Trophoblast cell (in vitro differentiated cells and primary cell): ENCODE measurements at regions not wholly inside any gene's neighbourhood (a gene's known extent, or its start where the extent isn't known, plus 50 kb on each side); places are given as distances from the start of the nearest gene placed in this dataset.

Experiments used
- DNase-seq, 2 donors: peaks; one replicate each; pipeline ENCODE4 v3.0.0-alpha.2; 2016
- H2AFZ ChIP-seq: 2 replicates; pipeline ENCODE4 v1.6.1; 2013; ENCODE audit warnings: low read length, moderate library complexity, mild to moderate bottlenecking; ENCODE audit not compliant: insufficient read depth, poor library complexity
- H2AK5ac ChIP-seq: 2 replicates; pipeline ENCODE4 v1.6.1; 2013; ENCODE audit warnings: mild to moderate bottlenecking, low read length
- H2BK120ac ChIP-seq: 2 replicates; pipeline ENCODE4 v1.6.1; 2013; ENCODE audit warnings: low read length, mild to moderate bottlenecking, moderate library complexity; ENCODE audit not compliant: insufficient read depth, poor library complexity
- H2BK12ac ChIP-seq: 2 replicates; pipeline ENCODE4 v1.6.1; 2013; ENCODE audit warnings: mild to moderate bottlenecking, low read length, moderate library complexity
- H2BK5ac ChIP-seq: 2 replicates; pipeline ENCODE4 v1.6.1; 2013; ENCODE audit warnings: low read length, low read depth, moderate library complexity, mild to moderate bottlenecking; ENCODE audit not compliant: poor library complexity
- H3K14ac ChIP-seq: 2 replicates; pipeline ENCODE4 v1.6.1; 2013; ENCODE audit warnings: mild to moderate bottlenecking, low read length
- H3K18ac ChIP-seq: 2 replicates; pipeline ENCODE4 v1.6.1; 2013; ENCODE audit warnings: mild to moderate bottlenecking, low read length
- H3K23ac ChIP-seq: 2 replicates; pipeline ENCODE4 v1.6.1; 2013; ENCODE audit warnings: low read length
- H3K27ac ChIP-seq: 2 replicates; pipeline ENCODE4 v1.5.1; 2013; ENCODE audit warnings: low read depth, mild to moderate bottlenecking, inconsistent platforms, low read length, moderate library complexity
- H3K27me3 ChIP-seq: 2 replicates; pipeline ENCODE4 v1.6.1; 2013; ENCODE audit warnings: inconsistent platforms, mild to moderate bottlenecking, low read length, moderate library complexity; ENCODE audit not compliant: insufficient read depth
- H3K36me3 ChIP-seq, 2 experiments: 1 replicate in 1 of 2; 2 replicates in 1 of 2; pipeline ENCODE4 v1.6.1; 2013; ENCODE audit warnings: low read length in 2 of 2, mild to moderate bottlenecking in 2 of 2, moderate library complexity in 1 of 2; ENCODE audit not compliant: insufficient read depth in 2 of 2, control insufficient read depth in 1 of 2
- H3K4ac ChIP-seq: 2 replicates; pipeline ENCODE4 v1.6.1; 2013; ENCODE audit warnings: low read depth, mild to moderate bottlenecking, low read length, moderate library complexity
- H3K4me1 ChIP-seq, 2 experiments: 1 replicate in 1 of 2; 2 replicates in 1 of 2; pipeline ENCODE4 v1.6.1; 2013; ENCODE audit warnings: low read length in 2 of 2, mild to moderate bottlenecking in 2 of 2, moderate library complexity in 1 of 2; ENCODE audit not compliant: insufficient read depth in 2 of 2, control insufficient read depth in 1 of 2
- H3K4me2 ChIP-seq: 2 replicates; pipeline ENCODE4 v1.6.1; 2013; ENCODE audit warnings: inconsistent platforms, mild to moderate bottlenecking, low read length, moderate library complexity
- H3K4me3 ChIP-seq: 2 replicates; pipeline ENCODE4 v1.5.1; 2013; ENCODE audit warnings: mild to moderate bottlenecking, low read depth, low read length, inconsistent platforms
- H3K79me1 ChIP-seq: one replicate; pipeline ENCODE4 v1.6.1; 2013; ENCODE audit warnings: low read length
- H3K79me2 ChIP-seq: 2 replicates; pipeline ENCODE4 v1.6.1; 2013; ENCODE audit warnings: low read length, mild to moderate bottlenecking; ENCODE audit not compliant: control insufficient read depth, insufficient read depth, poor library complexity
- H3K9ac ChIP-seq: 2 replicates; pipeline ENCODE4 v1.6.1; 2013; ENCODE audit warnings: mild to moderate bottlenecking, low read length
- H3K9me3 ChIP-seq: 2 replicates; pipeline ENCODE4 v1.6.1; 2013; ENCODE audit warnings: low read depth, mild to moderate bottlenecking, control low read depth, inconsistent platforms, low read length; ENCODE audit not compliant: insufficient read depth
- H4K12ac ChIP-seq: 2 replicates; pipeline ENCODE4 v1.6.1; 2013; ENCODE audit warnings: low read depth, mild to moderate bottlenecking, low read length, moderate library complexity
- H4K8ac ChIP-seq: 2 replicates; pipeline ENCODE4 v1.6.1; 2013; ENCODE audit warnings: low read depth, mild to moderate bottlenecking, low read length, moderate library complexity
- H4K91ac ChIP-seq: one replicate; pipeline ENCODE4 v1.6.1; 2013; ENCODE audit warnings: low read depth, mild to moderate bottlenecking, low read length, moderate library complexity
- WGBS: extraction: QIAGEN DNeasy Blood & Tissue Kit; methylation state at CpG from one replicate; pipeline ENCODE4 v1.1.7; 2013; ENCODE audit warnings: missing lambda C conversion rate; ENCODE audit not compliant: insufficient read length, insufficient coverage; ENCODE audit errors: extremely low coverage; 5-methylcytosine and 5-hydroxymethylcytosine counted together

DNA sequence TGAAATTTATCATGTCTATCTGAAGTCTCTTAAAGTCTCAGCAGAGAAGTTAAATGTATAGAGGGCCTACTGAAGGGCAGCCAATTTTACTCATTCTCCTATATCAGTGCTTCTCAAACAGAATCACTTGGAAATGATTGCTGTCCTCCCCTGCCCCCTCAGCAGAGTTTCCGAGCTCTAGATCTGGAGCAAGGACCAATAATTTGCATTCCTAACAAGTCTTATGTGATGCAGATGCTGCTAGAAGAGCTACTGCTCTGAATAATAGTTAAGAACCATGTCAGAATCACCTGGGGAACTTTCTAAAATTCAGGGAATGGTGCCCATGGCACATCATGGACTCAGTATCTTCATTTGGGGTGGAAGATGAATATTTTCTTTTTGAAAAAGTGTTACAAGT is 105.6 kb upstream of the EPHA4 start:
- no CpG with 5 or more reads among the region's 1 CpG for WGBS
- H2BK120ac ChIP-seq, result no peak overlapping the region

DNA sequence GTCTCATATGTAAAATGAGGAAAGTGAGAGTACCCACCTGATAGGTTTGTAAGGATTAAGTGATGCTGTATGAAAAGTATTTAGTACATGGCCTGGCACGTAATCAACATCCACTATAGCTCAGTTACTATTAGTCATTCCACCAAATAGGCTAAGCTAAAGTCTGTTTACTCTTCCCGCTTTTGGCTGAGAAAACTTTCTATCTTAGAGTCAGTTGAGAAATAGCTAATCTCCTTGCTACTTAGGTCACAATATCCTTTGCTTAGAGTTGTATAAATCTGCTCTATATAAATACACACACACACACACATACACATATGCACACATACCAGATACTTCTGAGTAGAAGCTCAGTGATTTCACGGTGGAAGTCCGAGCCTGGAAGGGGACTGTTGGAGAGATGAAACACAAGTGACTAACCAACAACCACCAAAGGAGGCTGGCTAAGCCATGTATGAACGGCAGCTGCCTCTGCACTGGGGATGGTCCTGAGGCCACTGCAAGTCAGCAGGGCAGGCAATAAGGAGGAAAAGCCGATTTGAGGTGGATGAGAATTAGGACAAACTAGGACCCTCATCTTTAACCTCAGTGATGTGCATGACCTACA is 104.6 kb upstream of the EPHA4 start:
- WGBS, result no CpG with 5 or more reads among the region's 6 CpGs

More for the DNA sequence above, 105.6 kb upstream of the EPHA4 start:
- Histone ChIP-seq H3K9ac (no peak overlapping the region), H3K9me3 (no peaks in the 10 kb centered on the region), H4K8ac (no peak overlapping the region), H3K14ac (no peak overlapping the region), H2BK5ac (no peak overlapping the region), H4K12ac (no peak overlapping the region), H3K4ac (no peak overlapping the region), H3K36me3 (no peaks in the 10 kb centered on the region), H2BK12ac (no peak overlapping the region), H2AFZ (no peak overlapping the region), H3K79me2 (no peaks in the 10 kb centered on the region), H3K4me2 (no peak overlapping the region), H4K91ac (no peak overlapping the region), H3K27ac (no peak overlapping the region), H3K18ac (no peak overlapping the region), H3K23ac (no peak overlapping the region), H2AK5ac (no peak overlapping the region), H3K79me1 (no peaks in the 10 kb centered on the region), H3K27me3 (no peaks in the 10 kb centered on the region), H3K4me3 (no peak overlapping the region), H3K4me1 (no peaks in the 10 kb centered on the region)
- no peak for DNase-seq

DNA sequence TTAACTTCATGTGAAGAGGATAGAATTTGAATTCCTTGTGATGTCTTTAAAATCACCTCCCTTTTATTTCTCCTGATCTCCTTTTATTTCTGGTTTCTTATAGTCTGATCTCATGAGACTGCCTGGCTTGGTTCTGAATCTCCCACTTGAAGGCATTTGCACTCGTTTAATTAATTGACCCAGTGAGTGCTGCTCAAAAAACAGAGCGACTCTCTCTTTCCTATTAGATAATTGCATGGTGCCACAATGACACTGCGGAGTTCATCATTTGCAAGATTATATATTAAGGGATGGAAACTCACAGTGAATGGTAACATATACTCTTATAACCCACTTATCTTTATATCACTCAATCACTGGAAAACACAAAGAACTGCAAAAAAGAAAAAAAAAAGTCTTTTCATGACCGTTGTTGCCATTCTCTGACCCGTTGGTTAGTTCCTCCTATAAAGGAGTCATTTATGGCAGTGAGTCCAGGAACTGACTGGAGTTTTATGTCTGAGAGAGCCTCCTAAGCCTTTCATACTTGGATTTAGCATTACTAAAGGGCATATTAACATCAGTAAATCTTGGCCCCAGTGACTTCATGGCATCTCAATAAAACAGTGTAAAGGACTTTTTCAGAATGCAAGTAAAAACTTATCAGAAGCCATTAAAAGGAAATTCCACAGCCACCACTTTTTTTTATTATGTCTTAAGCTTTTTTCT is 103.3 kb upstream of the EPHA4 start:
- Histone ChIP-seq H3K23ac (no peak overlapping the region), H3K4me3 (no peak overlapping the region), H2AFZ (no peak overlapping the region), H3K4me2 (no peak overlapping the region), H2AK5ac (no peak overlapping the region), H4K91ac (no peak overlapping the region), H2BK120ac (no peak overlapping the region), H3K27ac (no peak overlapping the region), H3K9ac (no peak overlapping the region), H3K18ac (no peak overlapping the region), H4K8ac (no peak overlapping the region), H2BK12ac (no peak overlapping the region), H3K36me3 (no peaks in the 10 kb centered on the region), H3K14ac (no peak overlapping the region), H3K4ac (no peak overlapping the region), H3K79me1 (no peaks in the 10 kb centered on the region), H3K27me3 (no peaks in the 10 kb centered on the region), H3K9me3 (no peaks in the 10 kb centered on the region), H3K4me1 (no peaks in the 10 kb centered on the region), H2BK5ac (no peak overlapping the region), H3K79me2 (no peaks in the 10 kb centered on the region), H4K12ac (no peak overlapping the region)
- WGBS, result no CpG with 5 or more reads among the region's 5 CpGs
- no peak for DNase-seq

More for the DNA sequence above, 104.6 kb upstream of the EPHA4 start:
- Histone ChIP-seq H4K12ac (no peak overlapping the region), H3K4me1 (no peaks in the 10 kb centered on the region), H2BK12ac (no peak overlapping the region), H4K8ac (no peak overlapping the region), H3K4me3 (no peak overlapping the region), H4K91ac (no peak overlapping the region), H3K9me3 (no peaks in the 10 kb centered on the region), H3K79me1 (no peaks in the 10 kb centered on the region), H3K36me3 (no peaks in the 10 kb centered on the region), H2AFZ (no peak overlapping the region), H3K79me2 (no peaks in the 10 kb centered on the region), H3K14ac (no peak overlapping the region), H3K23ac (no peak overlapping the region), H2AK5ac (no peak overlapping the region), H3K27ac (no peak overlapping the region), H3K9ac (no peak overlapping the region), H2BK120ac (no peak overlapping the region), H3K18ac (no peak overlapping the region), H3K27me3 (no peaks in the 10 kb centered on the region), H2BK5ac (no peak overlapping the region), H3K4me2 (no peak overlapping the region), H3K4ac (no peak overlapping the region)
- DNase-seq, result no peak

DNA sequence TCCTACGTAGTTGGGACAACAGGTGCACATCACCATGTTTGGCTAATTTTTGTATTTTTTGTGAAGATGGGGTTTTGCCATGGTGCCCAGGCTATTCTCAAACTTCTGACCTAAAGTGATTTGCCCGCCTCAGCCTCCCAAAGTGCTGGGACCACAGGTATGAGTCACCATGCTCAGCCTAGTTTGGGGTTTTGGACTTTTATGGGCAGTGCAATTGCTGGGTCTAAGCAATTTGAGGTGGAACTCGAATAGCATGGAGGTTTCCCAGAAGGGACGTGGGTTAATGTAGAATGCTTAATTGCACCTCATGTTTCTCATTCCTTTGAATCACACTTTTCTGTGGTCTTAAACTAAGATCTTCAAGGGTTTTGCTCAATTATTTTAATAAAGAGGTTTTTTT is 102.3 kb upstream of the EPHA4 start:
- Histone ChIP-seq H3K14ac (no peak overlapping the region), H3K18ac (no peak overlapping the region), H3K9me3 (no peaks in the 10 kb centered on the region), H3K27ac (no peak overlapping the region), H4K12ac (no peak overlapping the region), H3K9ac (no peak overlapping the region), H3K36me3 (no peaks in the 10 kb centered on the region), H3K4me2 (no peak overlapping the region), H3K4ac (no peak overlapping the region), H3K23ac (no peak overlapping the region), H3K27me3 (no peaks in the 10 kb centered on the region), H4K8ac (no peak overlapping the region), H3K4me3 (no peak overlapping the region), H3K79me1 (no peaks in the 10 kb centered on the region), H4K91ac (no peak overlapping the region), H3K79me2 (no peaks in the 10 kb centered on the region), H2BK12ac (no peak overlapping the region), H2AFZ (no peak overlapping the region), H3K4me1 (no peaks in the 10 kb centered on the region), H2BK120ac (no peak overlapping the region), H2BK5ac (no peak overlapping the region), H2AK5ac (no peak overlapping the region)
- no peak for DNase-seq
- no CpG with 5 or more reads among the region's 4 CpGs for WGBS
